Neural cell (in vitro differentiated cells): ENCODE measurements at regions not wholly inside any gene's neighbourhood (a gene's known extent, or its start where the extent isn't known, plus 50 kb on each side); places are given as distances from the start of the nearest gene placed in this dataset.

Experiments
- CTCF ChIP-seq: fragments of 450-650 bp; IDR thresholded peaks from 2 replicates; pipeline ENCODE4 v1.5.1; 2014; ENCODE audit warnings: antibody characterized with exemption, mild to moderate bottlenecking, moderate library complexity; ENCODE audit not compliant: poor library complexity, severe bottlenecking
- EP300 ChIP-seq: fragments of 450-650 bp; conservative IDR thresholded peaks from 2 replicates; pipeline ENCODE4 v1.6.1; 2014; ENCODE audit warnings: antibody characterized with exemption, mild to moderate bottlenecking, moderate library complexity; ENCODE audit not compliant: poor library complexity, severe bottlenecking
- EZH2 ChIP-seq: fragments of 200-600, 300-800 bp; shearing (Covaris generic), sonication (generic); IDR thresholded peaks from 2 replicates; pipeline ENCODE4 v1.6.1; 2014; ENCODE audit warnings: antibody characterized with exemption, low read length, borderline replicate concordance, mild to moderate bottlenecking; ENCODE audit not compliant: insufficient read depth, poor library complexity, severe bottlenecking
- MXI1 ChIP-seq: fragments of 450-650 bp; conservative IDR thresholded peaks from 2 replicates; pipeline ENCODE4 v1.6.1; 2014; ENCODE audit warnings: antibody characterized with exemption, mild to moderate bottlenecking; ENCODE audit not compliant: poor library complexity, severe bottlenecking
- POLR2AphosphoS5 ChIP-seq: IDR thresholded peaks from 2 replicates; pipeline ENCODE4 v1.6.1; 2012
- REST ChIP-seq: IDR thresholded peaks from 2 replicates; pipeline ENCODE4 v1.6.1; 2012; ENCODE audit warnings: borderline replicate concordance

- TF ChIP-seq POLR2AphosphoS5 = no peak
- TF ChIP-seq EP300 = no peak
- TF ChIP-seq CTCF = no peak
- no peak for TF ChIP-seq EZH2
- no peak for TF ChIP-seq REST
- TF ChIP-seq MXI1 = no peak
These were observed 116.7 kb downstream of the POSTN start for GRCh38 chr13:37481885-37482227.
